Tibial nerve (tissue), 4 donors: ENCODE measurements at regions not wholly inside any gene's neighbourhood (a gene's known extent, or its start where the extent isn't known, plus 50 kb on each side); places are given as distances from the start of the nearest gene placed in this dataset.

ENCODE experiments used
- DNase-seq, 2 donors: peaks; one replicate each; pipeline ENCODE4 v3.0.0-alpha.2; 2019; ENCODE audit warnings: low spot score in 2 of 2
- H3K27ac ChIP-seq, 4 donors: fragments of 200-600 bp; sonication (generic) in 3 of 4; one replicate each; pipeline ENCODE4 v1.5.1; 2017 to 2019; ENCODE audit warnings: mild to moderate bottlenecking in 1 of 4
- H3K27me3 ChIP-seq, 2 donors: fragments of 200-600 bp; sonication (generic) in 1 of 2; one replicate each; pipeline versions ENCODE4 v1.5.1 to v1.6.0; 2017 to 2019
- H3K36me3 ChIP-seq, 3 donors: fragments of 200-600 bp; sonication (generic); one replicate each; pipeline ENCODE4 v1.5.1; 2018 to 2019
- H3K4me1 ChIP-seq, 4 donors: fragments of 200-600 bp; sonication (generic) in 3 of 4; one replicate each; pipeline ENCODE4 v1.5.1; 2017 to 2019
- H3K4me3 ChIP-seq, 4 donors: fragments of 200-600 bp; sonication (generic) in 3 of 4; one replicate each; pipeline ENCODE4 v1.5.1; 2017 to 2019; ENCODE audit warnings: mild to moderate bottlenecking in 1 of 4, moderate library complexity in 1 of 4
- H3K9me3 ChIP-seq, 4 donors: fragments of 200-600 bp; sonication (generic) in 3 of 4; one replicate each; pipeline ENCODE4 v1.5.1; 2017 to 2019
- CTCF ChIP-seq, 5 experiments: fragments of 200-600 bp in 3 of 5; fragments of 450-650 bp in 2 of 5; sonication (generic) in 3 of 5; IDR thresholded peaks; one replicate each; pipeline ENCODE4 v1.5.1; 2016 to 2019; ENCODE audit warnings: antibody characterized with exemption in 5 of 5, mild to moderate bottlenecking in 3 of 5, moderate library complexity in 2 of 5
- EP300 ChIP-seq, 2 donors: sonication (generic); formaldehyde crosslinking; IDR thresholded peaks; one replicate each; pipeline ENCODE4 v1.6.1; 2017; ENCODE audit warnings: antibody characterized with exemption in 2 of 2, mild to moderate bottlenecking in 1 of 2
- POLR2A ChIP-seq, 2 donors: fragments of 450-650 bp; IDR thresholded peaks; one replicate each; pipeline ENCODE4 v1.6.1; 2017; ENCODE audit warnings: antibody characterized with exemption in 2 of 2, mild to moderate bottlenecking in 2 of 2, moderate library complexity in 2 of 2
- whole genome bisulfite sequencing, 2 donors: methylation state at CpG; one replicate each; pipeline ENCODE4 v1.1.5; 2018; 5-methylcytosine and 5-hydroxymethylcytosine counted together

- Histone ChIP-seq H3K9me3 (no peaks in the 10 kb centered on the region), H3K36me3 (no peaks in the 10 kb centered on the region), H3K27ac (no peak overlapping the region), H3K4me1 (no peaks in the 10 kb centered on the region), H3K4me3 (no peak overlapping the region), H3K27me3 (no peaks in the 10 kb centered on the region)
- 58 to 64% methylated on average over 3 of the region's 3 CpGs for WGBS, 2 donors
- TF ChIP-seq CTCF (IDR thresholded peaks at IDR 0.05), result no peak
- no peak for TF ChIP-seq EP300 (IDR thresholded peaks at IDR 0.05)
- DNase-seq, result no peak
Measured at GRCh38 chr6:11878735-11879134, 100.1 kb upstream of the ADTRP start.

- H3K36me3 ChIP-seq, result no peaks in the 10 kb centered on the region
- 38 to 42% methylated on average over 3 of the region's 3 CpGs for WGBS, 2 donors
- H3K27ac ChIP-seq, result no peak overlapping the region
- no peak for DNase-seq
- H3K4me1 ChIP-seq, result no peaks in the 10 kb centered on the region
- no peak for TF ChIP-seq EP300 (IDR thresholded peaks at IDR 0.05)
- no peak for TF ChIP-seq POLR2A (IDR thresholded peaks at IDR 0.05)
- TF ChIP-seq CTCF (IDR thresholded peaks at IDR 0.05), result no peak
- no peaks in the 10 kb centered on the region for H3K27me3 ChIP-seq
- H3K4me3 ChIP-seq, result no peak overlapping the region
- no peaks in the 10 kb centered on the region for H3K9me3 ChIP-seq
Measured at GRCh38 chr6:11878029-11878428, 99.4 kb upstream of the ADTRP start.

- Histone ChIP-seq H3K27me3 (no peaks in the 10 kb centered on the region), H3K9me3 (no peaks in the 10 kb centered on the region), H3K36me3 (no peaks in the 10 kb centered on the region), H3K4me1 (no peaks in the 10 kb centered on the region), H3K27ac (no peak overlapping the region), H3K4me3 (no peak overlapping the region)
- DNase-seq, result no peak
- TF ChIP-seq CTCF (IDR thresholded peaks at IDR 0.05) (no peak), EP300 (IDR thresholded peaks at IDR 0.05) (no peak), POLR2A (IDR thresholded peaks at IDR 0.05) (no peak)
- 91 to 92% methylated on average over 10 of the region's 10 CpGs for WGBS, 2 donors
Measured at GRCh38 chr6:11876934-11877433, 98.4 kb upstream of the ADTRP start.

GRCh38 chr6:11875325-11876109 lies 96.9 kb upstream of the ADTRP start:
- Histone ChIP-seq H3K9me3 (no peaks in the 10 kb centered on the region), H3K27me3 (no peaks in the 10 kb centered on the region), H3K36me3 (no peaks in the 10 kb centered on the region), H3K4me1 (peaks cover 0 to 2% (median 0%) of the 10 kb centered on the region in 4 donors), H3K4me3 (no peak overlapping the region), H3K27ac (no peak overlapping the region)
- 78 to 85% methylated on average over 9 of the region's 9 CpGs for WGBS, 2 donors
- TF ChIP-seq POLR2A (IDR thresholded peaks at IDR 0.05), result no peak
- no peak for TF ChIP-seq EP300 (IDR thresholded peaks at IDR 0.05)
- no peak for DNase-seq

- Histone ChIP-seq H3K27me3 (no peaks in the 10 kb centered on the region), H3K4me3 (no peak overlapping the region), H3K9me3 (no peaks in the 10 kb centered on the region), H3K36me3 (no peaks in the 10 kb centered on the region), H3K4me1 (peaks cover 0 to 13% (median 2%) of the 10 kb centered on the region in 4 donors), H3K27ac (no peak overlapping the region)
- no peak for DNase-seq
- TF ChIP-seq EP300 (IDR thresholded peaks at IDR 0.05), result no peak
- TF ChIP-seq POLR2A (IDR thresholded peaks at IDR 0.05), result no peak
- TF ChIP-seq CTCF (IDR thresholded peaks at IDR 0.05), result no peak
- 32 to 34% methylated on average over 8 of the region's 8 CpGs for WGBS, 2 donors
Measured at GRCh38 chr6:11869672-11870340, 91.2 kb upstream of the ADTRP start.
